Umbilical cord (tissue), 1 donor: ENCODE measurements at regions not wholly inside any gene's neighbourhood (a gene's known extent, or its start where the extent isn't known, plus 50 kb on each side); places are given as distances from the start of the nearest gene placed in this dataset.
"Not testable (repeated sequence)": the region's sequence is repeated elsewhere in the genome, so short reads cannot be mapped to it uniquely, and the experiment has no call there.

ENCODE experiments used
- DNase-seq: peaks from one replicate; pipeline ENCODE4 v3.0.0-alpha.2; 2015; ENCODE audit warnings: low spot score

DNA sequence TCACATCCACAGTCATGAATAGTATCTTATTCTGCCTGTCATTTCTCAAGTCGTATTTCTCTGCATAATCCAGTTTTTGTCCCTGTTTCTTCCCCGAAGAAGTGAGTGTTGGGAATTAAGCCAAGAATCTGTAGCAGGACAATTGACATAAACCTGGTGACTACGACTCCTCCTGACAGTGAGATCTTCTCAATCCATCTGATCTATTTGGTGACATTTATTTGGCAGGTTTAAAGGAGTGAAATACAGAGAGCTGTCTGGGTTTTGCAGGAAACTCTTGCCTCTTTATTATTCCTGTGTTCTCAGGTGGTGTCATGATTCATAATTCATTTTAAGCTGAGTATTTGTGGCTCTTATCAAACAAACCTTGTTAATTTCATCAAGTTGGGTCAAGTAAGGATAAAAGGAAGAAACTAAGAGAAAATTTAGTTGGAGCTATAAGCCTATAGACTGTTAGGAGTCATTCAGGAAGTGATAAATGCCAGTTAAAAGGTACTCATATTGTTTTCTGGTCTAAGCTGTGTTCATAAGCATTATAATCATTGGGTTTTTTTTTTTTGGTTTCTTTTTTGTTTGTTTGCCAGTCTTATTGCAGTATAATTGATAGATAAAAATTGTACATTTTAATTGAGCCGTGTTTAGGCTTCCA, 95.9 kb upstream of the PCSK1 start:
- peak; percentile 33 for DNase-seq

DNA sequence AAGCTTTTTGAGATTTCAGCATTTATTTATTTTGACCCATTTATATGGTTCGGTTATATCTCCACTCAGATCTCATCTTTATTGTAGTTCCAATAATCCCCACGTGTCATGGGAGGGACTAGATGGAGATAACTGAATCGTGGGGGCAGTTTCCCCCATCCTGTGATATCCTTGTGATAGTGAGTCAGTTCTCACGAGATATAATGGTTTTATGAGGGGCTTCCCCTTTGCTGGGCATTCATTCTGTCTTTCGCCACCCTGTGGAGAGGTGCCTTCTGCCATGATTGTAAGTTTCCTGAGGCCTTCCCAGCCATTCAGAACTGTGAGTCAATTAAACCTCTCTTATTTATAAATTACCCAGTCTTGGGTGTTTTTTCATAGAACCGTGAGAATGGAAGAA, 96.5 kb upstream of the PCSK1 start:
- no peak for DNase-seq

DNA sequence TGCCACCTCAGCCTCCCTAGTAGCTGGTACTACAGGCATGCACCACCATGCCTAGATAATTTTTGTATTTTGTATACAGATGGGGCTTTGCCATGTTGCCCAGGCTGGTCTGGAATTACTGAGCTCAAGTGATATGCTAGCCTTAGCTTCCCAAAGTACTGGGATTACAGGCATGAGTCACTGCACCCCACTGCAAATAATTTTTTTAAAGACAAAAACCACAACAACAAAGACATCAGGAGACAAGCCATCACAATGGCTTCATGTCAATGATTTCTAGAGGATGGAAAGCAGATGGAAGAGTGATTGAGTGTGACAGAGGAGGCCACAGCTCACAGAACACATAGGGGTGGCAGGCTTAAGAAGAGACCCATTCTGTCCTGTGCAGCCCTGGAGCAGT, 97.9 kb upstream of the PCSK1 start:
- DNase-seq: no peak

DNA sequence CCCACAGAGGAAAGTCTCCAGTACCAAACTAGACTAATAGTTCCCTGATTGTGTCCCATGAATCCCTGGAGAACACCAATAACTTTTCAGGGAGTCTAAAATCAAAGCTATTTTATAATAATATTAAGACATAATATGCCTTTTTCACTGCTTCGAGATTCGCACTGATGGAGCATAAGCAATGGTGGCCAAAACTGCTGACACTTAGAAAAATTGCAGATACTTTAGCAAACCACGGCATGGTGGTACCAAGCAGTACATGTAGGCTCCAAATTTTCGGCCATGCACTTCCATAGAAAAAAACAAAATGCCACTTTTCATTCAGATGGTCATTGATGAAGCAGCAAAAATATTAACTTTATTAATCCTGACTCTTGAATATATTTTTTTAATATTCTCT, 100.3 kb upstream of the PCSK1 start:
- DNase-seq: no peak

DNA sequence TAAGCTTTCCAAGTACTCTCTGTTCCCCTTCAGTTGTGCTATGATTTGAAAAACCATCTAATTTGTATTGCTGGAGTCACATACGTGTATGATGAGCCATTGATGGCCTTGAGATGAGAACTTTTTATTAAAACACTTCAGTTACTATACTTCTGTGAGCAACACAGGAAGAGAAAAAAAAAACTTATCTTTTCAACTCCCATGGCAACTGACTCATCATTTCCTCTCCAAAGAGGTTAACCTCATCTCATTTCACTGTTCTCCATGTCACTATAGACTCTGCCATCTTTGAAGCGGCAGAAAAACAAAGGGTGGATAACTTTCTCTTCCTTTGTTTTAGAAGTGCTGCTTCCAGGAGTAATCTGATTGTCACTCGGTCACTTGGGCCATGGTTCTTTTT, 104.3 kb upstream of the PCSK1 start:
- DNase-seq: no peak

DNA sequence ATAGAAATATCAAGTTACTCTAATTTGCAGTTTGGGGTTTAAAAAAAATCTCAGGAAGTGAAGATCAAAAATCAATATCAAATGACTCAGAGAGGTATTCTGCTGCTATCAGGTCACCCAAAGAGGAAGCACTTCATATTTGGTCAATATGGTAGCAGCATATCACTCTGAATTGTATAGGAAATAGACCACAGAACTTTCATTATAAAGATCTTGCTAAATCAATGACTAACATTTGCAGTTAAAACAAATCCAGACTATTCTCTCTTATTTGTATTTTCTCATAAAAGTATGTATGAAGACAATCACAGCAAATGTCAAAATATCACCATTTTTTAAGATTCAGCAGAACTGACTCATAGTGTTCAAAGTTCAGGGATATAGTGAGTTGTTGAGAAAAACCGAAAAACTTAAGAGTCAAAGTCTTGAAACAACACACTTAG, 105.8 kb upstream of the PCSK1 start:
- no peak for DNase-seq

DNA sequence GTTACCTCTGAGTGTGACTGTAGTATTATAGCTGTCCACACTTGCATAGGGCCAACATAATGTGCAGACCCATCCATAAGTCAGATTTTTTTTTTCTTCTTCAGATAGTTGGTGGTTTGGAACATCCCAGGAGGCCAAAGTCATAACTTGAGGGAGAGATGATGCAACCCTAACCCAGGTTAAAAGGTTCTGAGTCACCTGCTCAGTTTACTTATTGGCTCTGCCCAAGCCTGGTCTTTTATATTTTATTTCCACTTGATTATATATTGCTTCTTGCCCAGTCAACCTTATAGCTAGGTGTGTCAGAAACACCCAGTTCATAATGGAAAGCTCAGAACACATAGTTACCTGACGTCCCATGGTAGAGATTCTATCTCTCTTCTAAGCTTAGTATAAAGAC, 113.1 kb upstream of the PCSK1 start:
- DNase-seq: no peak

DNA sequence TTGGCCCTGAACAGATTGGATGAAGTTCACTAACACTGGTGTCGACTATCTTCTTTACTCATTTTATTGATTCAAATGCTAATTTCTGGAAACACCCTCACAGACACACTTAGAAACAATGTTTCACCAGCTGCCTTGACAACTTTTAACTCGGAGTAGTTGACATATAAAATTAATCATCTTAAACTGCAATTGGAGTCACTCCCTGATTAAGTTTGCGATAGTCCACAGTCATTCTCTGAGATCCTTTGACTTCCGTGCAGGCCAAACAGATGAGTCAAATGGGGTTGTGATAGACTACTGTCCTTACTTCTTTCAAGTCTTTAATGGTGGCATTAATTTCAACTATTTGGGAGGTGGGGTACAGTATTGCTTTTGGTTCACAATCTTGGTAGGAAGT, 114.4 kb upstream of the PCSK1 start:
- DNase-seq: no peak

DNA sequence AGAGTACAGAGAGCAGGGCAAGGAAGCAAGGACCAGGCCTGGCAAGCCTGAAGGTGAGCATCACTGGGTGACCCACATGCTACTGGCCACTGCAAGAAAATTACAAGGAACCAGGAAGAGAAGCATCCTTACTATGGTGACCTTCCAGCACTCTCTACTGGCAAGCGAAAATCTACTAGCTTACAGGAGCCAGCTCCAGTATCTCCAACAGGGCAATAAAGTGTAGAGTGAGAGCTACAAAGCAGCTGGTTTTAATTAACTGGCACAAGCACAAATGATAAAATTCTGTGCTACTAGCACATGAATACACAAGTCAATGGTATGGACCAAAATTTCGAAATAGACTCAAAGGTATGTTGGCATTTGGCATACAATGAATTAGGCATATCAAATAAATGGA, 113.3 kb upstream of the CAST start:
- no peak for DNase-seq

DNA sequence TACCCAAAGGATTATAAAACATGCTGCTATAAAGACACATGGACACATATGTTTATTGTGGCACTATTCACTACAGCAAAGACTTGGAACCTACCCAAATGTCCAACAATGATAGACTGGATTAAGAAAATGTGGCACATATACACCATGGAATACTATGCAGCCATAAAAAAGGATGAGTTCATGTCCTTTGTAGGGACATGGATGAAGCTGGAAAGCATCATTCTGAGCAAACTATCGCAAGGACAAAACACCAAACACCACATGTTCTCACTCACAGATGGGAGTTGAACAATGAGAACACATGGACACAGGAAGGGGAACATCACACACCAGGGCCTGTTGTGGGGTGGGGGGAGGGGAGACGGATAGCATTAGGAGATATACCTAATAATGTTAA, 101.3 kb upstream of the CAST start:
- not testable (repeated sequence) for DNase-seq

DNA sequence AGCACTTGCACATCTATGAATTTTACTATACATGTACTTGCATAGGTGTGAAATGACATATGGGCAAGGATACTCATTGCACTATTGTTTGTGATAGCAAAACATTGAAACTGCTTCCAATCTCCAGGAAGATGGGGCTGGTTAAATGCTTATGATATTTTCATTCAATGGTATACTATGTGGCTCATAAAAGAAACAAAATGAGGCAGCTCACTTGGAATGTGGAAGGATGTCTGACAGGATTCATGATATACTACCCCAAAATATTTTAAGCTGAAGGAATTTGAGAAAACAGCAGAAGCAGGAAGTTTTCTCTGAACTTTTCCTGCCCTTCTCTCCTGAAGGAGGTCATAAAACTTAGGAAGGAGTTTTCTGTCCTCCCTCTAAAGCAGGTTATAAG, 99.6 kb upstream of the CAST start:
- peak; percentile 45 for DNase-seq

DNA sequence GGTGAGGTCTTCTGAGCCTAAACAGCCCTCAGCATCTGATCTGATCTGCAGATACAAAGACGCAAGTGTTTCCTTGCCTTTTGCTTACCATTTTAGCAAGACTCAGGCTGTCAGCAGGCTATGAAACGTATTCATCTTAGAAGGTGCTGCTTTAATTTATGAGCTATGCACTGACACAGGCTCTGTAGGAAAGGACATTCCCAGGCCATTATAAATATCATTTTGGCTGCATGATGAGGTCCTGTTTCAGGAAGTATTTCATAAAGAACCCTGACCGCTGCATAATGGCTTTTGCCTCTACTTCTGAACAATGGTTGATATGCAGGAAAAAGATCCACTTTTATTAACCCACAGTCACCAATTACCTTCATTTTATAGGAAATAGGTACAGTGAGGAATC, 98.4 kb upstream of the CAST start:
- no peak for DNase-seq

DNA sequence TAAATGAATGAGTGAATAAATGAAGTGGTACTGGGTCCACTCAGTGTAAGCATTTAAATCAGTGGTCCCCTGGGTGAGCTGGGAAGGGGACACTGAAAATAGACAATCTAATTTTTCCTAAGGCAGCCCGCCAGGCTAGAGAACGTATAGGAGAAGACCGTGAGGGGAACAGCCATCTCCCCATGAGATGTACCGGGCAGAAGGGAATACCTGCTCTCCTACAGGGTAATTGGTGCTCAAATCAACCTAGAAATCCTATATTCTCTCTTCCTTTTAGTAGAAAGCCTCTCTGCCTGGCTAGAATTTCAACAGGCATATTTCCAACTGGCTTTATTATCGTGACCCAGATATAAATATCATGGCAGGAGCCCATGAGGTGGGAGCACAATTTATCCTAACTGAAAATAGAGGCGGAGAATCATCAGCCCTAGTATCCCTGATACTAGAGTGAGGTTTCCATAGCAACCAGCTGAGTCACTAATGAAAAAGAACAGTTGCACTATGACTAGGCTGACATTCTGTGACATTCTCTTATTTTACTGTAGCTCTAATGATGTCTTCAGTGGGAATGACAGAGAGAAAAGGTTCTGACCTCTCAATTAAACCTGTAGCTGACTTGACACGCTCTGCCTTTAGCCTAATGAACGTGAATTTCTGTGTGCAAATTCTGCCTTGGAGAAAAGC, 96.5 kb upstream of the CAST start:
- peak; percentile 69 for DNase-seq

DNA sequence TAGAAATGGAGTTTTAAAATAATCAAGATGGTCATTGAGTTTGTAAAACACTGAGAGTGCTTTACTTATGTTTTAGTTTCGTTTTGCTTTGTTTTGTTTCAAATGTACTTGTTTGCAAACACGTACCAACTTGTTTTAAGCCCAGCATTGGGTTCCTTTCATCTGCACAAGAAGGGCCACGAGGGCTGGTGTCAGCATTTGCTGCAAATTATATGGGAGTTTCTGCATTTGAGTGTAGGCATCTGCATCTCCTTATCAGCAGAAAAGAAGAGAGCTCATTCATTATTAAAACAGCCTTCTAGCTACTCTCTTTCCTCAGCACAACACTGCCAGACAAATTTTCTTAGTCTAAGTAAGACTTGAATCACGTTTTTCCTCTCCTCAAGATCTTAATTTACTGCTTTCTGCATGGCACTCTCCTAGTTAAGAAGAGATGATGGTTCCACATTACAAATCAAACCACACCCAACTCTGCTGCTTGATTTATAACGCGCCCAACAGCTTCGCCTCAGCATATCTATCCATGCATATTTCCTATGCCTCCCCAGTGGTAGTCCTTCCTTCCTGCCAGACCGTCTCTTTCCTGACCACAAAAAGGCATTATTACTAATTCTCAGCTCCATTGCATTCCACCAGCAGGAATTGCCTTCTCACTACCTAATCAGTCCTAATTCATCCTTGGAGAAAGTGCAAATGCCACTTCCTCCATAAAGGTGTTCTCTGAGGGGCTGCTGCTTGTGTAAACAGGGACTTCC, 95.2 kb upstream of the CAST start:
- peak; percentile 51 for DNase-seq

DNA sequence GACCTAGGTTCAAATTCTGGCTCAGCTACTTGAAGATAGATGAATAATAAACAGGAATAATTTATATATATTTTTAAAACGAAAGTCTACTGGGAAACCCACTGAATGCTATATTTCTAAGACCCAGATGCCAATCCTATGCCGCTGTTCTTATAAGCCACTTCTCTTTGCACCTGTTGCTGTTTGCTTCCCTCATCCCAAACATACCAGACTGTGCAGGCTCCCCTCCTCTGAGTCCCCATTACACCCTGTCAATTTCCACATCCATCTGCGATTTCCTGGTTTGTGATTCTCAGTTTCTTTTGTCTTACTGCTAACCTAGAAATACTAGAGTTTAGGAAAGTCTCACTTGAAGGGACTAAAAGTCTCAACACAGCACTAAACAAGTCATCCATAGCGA, 92.8 kb upstream of the CAST start:
- DNase-seq: no peak

DNA sequence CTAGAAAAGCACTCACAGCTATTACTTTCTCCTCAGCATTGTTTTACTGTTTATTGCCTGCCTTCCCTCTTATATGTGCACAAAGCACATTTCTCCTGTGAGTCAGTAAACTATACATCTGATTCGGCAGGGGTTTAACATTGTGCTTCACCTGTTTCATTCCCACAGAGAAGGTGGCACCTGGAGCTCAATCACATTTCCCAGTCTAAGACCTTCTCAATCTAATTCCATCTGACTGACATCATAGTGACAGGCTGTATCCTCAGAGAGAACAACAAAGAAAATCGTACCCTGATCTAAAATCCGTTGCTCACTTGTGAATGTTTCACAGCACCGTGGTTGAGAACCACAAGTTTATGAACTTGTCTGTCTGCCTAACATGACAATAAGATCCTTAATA, 92.4 kb upstream of the CAST start:
- no peak for DNase-seq

DNA sequence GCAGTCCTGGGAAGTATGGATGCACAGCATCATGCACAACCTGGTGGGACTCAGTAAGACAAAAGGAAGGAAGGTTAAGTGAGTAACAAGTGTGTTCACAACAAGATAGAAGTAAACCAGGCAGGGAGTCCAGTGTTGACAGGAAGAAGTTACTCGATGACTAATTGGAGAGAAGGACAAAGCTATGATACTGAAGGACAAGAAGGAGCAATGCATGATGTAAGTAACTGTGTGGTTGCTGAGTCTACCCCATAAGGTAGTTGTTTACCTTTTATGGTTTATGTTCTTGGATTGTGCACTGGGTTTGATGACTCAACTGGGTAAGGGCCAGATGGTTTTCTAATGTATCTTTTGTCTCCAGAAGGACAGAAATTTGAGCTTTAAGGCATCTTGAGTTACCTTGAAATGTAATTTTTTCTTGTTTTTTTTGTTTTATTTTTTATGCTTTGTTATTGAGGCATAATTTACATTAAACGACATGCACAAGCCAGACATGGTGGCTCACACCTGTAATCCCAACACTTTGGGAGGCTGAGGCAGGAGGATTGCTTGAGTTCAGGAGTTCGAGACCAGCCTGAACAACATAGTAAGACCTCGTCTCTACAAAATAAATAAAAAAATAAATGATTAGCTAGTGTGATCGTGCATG, 89.2 kb upstream of the CAST start:
- no peak for DNase-seq

DNA sequence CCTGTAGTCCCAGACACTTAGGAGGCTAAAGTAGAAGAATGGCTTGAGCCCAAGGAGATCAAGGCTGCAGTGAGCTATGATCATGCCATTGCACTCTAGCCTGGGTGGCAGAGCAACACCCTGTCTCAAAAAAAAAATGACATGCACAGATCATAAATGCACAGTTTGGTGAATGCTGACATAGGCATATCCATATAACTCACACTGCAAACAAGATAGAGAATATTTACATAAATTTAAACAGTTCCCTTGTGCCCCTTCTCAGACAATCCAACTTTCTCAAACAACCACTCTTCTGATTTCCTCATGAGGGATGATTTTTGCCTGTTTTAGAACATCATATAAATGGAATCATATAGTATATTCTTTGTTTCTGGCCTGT, 88.7 kb upstream of the CAST start:
- no peak for DNase-seq

DNA sequence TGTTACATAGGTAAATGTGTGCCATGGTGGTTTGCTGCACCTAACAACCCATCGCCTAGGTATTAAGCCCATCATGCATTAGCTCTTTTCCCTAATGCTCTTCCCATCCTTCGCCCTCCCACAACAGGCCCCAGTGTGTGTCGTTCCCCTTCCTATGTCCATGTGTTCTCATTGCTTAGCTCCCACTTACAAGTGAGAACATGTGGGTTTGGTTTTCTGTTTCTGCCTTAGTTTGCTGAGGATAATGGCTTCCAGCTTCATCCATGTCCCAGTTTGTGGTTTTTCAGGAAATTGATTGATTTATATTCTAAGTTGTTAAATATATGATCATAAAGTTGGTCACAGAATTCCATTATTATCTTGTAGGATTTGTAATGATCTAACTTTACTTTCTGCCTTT, 85.3 kb upstream of the CAST start:
- no peak for DNase-seq

DNA sequence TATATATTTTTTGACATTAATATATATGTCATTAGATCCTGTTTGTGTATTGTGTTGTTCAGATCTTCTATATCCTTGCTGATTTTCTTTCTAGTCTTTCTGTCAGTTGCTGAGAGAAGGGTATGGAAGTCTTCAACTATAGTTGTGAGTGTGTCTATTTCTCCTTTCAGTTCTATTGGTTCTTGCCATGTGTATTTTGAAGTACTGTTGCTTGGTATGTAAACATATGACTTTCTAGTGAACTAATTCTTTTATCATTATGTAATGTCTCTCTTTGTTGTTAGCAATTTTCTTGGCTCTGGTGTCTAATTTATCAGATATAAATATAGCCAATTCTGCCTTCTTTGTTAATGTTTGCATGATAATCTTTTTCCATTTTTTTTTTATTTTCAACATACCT, 84.3 kb upstream of the CAST start:
- no peak for DNase-seq

DNA sequence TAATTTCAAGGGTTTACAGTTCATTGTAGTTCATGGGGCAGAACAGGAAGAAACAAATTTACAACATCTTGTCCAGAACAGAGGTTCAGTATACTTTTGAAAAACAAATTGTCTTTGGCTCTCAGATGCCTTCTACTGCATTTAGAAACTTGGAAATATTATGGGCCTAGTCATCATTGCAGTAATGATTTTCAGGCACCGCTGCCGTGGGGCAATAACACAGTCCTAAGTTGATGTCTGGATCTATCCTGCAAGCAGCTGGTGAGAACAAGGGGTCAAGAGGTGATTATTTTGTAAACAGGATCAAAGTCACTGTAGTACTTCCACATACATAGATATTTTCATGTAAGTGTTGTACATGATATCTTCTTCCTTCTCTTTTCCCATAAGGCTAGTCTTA, 82.5 kb upstream of the CAST start:
- DNase-seq: no peak

DNA sequence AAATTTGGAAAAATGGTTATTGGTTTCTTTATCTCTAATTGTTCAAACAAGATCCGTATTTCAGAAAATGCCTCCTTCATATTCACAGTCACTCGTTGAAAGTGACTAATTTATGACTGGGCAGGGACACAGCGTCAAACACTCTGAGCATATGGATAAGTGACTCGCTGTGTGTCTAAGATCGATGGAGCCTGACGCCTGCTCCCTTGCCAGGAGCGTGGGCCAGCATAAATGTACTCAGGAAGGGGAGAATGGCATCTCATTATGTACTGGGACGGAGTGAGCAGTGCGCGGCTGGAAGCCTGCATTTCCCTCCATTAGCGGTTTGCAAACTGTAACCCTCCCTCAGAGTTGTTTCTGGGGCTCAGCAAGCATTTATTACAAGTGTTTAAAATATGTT, 79.8 kb upstream of the CAST start:
- DNase-seq: no peak

DNA sequence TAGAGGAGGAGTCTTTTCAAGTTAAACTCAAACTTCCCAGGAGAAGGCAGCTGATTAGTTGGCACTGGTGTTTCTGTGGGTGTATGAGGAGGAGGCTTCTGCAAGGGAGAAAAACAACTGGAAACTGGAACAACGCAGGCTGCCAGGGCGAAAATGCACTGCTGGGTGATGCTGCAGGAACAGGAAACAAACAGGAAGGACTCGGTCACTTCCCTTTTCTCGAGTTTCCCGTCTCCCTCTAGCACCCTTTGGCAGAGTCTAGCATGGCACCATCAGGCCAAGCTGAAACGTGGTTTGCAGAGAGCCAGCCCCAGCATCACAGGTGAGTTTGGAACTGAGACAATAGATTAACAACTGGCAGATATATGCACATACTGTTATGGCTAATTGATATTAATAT, 77.5 kb upstream of the CAST start:
- no peak for DNase-seq
